22Rv1 (cell line): ENCODE measurements at regions not wholly inside any gene's neighbourhood (a gene's known extent, or its start where the extent isn't known, plus 50 kb on each side); places are given as distances from the start of the nearest gene placed in this dataset.

Source experiments
- H3K27ac ChIP-seq: fragments of 450-650 bp; 2 replicates; pipeline ENCODE4 v1.5.1; 2017
- CTCF ChIP-seq: fragments of 450-650 bp; IDR thresholded peaks from 2 replicates; pipeline ENCODE4 v1.5.1; 2017; ENCODE audit warnings: mild to moderate bottlenecking
- ZFX ChIP-seq: fragments of 450-650 bp; IDR thresholded peaks from 2 replicates; pipeline ENCODE4 v1.6.1; 2017; ENCODE audit warnings: antibody characterized with exemption, borderline replicate concordance

DNA sequence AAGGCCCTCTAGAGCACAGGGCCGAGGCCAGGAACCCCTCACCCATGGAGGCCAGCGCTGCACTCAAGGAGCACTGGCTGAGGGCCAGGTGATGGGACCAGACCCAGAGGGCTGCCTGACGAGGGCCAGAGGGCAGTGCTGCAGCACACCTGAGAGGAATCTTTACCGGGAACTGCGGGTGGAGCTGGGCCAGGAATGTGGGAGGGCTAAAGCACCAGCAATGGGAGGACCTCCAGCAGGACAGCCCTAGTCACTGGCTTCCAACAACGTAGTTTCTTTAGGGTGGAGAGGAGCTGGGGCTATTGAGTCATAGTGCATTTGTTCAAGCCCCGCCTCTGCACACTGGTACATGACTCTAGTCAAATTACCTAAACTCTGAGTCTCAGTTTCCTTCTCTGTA, 143.4 kb downstream of the TMEM17 start:
- TF ChIP-seq CTCF (no peak), ZFX (no peak)
- H3K27ac ChIP-seq: no peak overlapping the region

DNA sequence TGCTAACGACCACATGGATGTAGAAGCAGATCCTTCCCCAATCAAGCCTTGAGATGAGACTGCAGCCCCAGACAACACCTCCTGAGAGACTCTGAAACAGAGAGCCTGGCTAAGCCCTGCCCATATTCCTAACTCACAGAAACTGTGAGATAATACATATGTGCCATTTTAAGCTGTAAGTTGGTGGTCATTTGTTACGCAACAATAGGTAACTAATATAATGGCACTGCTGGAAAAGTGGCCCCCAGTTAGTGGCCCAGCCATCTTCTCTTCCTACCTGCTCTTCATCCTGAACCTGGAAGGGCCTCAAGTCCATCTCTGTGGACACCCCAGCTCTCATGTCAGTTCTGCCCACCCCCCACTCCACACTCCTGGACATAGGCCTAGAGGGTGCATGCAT, 144.0 kb downstream of the TMEM17 start:
- no peak for TF ChIP-seq ZFX
- H3K27ac ChIP-seq: no peak overlapping the region

GRCh38 chr2:62354771-62355561, 151.0 kb downstream of the TMEM17 start:
- TF ChIP-seq ZFX (no peak), CTCF (no peak)

GRCh38 chr2:62352031-62352430, 154.0 kb downstream of the TMEM17 start:
- no peak overlapping the region for H3K27ac ChIP-seq
- TF ChIP-seq ZFX: no peak
- TF ChIP-seq CTCF: no peak

More at GRCh38 chr2:62354771-62355561, 151.0 kb downstream of the TMEM17 start:
- H3K27ac ChIP-seq: no peak overlapping the region

DNA sequence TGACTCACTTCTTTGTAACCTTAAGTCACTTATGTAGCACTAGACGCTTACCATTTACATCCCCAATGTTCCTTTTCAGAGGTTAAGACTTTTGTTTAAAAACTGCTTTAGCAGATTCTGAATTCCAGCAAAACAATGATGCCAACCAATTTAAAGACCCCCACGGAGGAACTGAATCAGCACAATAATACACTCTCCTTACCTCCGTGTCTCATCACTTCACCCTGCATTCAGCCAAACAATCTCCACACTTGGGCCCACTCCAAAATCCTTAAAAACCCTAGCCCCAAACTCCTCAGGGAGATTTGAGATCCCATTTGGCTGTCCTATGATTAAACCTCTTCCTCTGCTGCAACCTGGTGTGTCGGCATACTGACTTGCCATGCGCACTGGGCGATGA, 153.9 kb downstream of the B3GNT2 start:
- no peak for TF ChIP-seq CTCF
- no peak for TF ChIP-seq ZFX

DNA sequence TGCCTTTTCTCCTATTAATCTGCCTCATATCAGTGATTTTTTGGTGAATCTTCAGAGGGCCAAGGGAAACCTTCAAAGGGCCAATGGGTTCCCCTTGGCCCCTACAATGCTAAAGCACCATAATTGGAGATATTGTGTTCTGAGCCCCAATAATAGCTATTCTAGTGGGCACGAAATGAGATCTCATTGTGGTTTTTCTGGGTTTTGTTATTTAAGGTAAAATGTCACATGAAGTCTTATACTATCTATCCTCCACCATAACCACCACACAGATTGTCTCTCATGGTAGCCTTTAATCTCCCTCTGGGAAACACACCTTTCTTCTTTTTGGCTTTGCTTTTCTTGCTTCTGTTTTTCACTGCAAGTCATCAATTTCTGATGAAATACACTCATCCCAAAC, 152.8 kb downstream of the B3GNT2 start:
- no peak for TF ChIP-seq CTCF
- no peak for TF ChIP-seq ZFX
- no peak overlapping the region for H3K27ac ChIP-seq

More for the DNA sequence above, 153.9 kb downstream of the B3GNT2 start:
- H3K27ac ChIP-seq: no peak overlapping the region

GRCh38 chr2:62347563-62348270, 151.8 kb downstream of the B3GNT2 start:
- TF ChIP-seq CTCF (no peak), ZFX (no peak)
- H3K27ac ChIP-seq: no peak overlapping the region
